ENCODE measurements at regions not wholly inside any gene's neighbourhood (a gene's known extent, or its start where the extent isn't known, plus 50 kb on each side); places are given as distances from the start of the nearest gene placed in this dataset.

DNA sequence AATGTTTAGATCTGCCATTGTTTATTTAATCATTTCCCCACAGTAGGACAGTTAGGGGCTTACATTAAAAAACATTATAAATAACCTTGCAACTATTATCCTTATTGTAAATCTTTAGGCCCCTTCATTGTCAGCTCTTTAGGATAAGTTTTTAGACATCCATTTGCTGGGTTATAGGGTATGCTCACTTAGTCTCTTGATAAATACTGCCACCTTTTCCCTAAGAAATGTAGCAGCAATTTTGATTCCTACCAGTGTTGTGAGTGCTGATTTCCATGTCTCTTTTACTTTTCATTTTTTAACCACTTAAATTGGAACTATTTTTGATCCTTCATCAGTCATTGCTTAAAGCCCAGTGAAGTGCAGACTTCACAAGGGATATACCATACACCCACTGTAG lies 94.4 kb downstream of the AVPR1A start:
- no peak for TF ChIP-seq POLR2A (IDR thresholded peaks at IDR 0.05)
- TF ChIP-seq, protein P1, sequence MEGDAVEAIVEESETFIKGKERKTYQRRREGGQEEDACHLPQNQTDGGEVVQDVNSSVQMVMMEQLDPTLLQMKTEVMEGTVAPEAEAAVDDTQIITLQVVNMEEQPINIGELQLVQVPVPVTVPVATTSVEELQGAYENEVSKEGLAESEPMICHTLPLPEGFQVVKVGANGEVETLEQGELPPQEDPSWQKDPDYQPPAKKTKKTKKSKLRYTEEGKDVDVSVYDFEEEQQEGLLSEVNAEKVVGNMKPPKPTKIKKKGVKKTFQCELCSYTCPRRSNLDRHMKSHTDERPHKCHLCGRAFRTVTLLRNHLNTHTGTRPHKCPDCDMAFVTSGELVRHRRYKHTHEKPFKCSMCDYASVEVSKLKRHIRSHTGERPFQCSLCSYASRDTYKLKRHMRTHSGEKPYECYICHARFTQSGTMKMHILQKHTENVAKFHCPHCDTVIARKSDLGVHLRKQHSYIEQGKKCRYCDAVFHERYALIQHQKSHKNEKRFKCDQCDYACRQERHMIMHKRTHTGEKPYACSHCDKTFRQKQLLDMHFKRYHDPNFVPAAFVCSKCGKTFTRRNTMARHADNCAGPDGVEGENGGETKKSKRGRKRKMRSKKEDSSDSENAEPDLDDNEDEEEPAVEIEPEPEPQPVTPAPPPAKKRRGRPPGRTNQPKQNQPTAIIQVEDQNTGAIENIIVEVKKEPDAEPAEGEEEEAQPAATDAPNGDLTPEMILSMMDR (IDR thresholded peaks at IDR 0.05), result no peak
